Astrocyte (in vitro differentiated cells and primary cell): ENCODE measurements at regions not wholly inside any gene's neighbourhood (a gene's known extent, or its start where the extent isn't known, plus 50 kb on each side); places are given as distances from the start of the nearest gene placed in this dataset.
"Not testable (repeated sequence)": the region's sequence is repeated elsewhere in the genome, so short reads cannot be mapped to it uniquely, and the experiment has no call there.

Experiments
- CTCF ChIP-seq: IDR thresholded peaks from 2 replicates; pipeline ENCODE4 v1.5.1; 2011; ENCODE audit warnings: low read depth, mild to moderate bottlenecking, inconsistent platforms, low read length, moderate library complexity; ENCODE audit not compliant: insufficient read depth
- EZH2 ChIP-seq: IDR thresholded peaks from 2 replicates; pipeline ENCODE4 v1.6.1; 2012; ENCODE audit warnings: mild to moderate bottlenecking, low read length, inconsistent platforms; ENCODE audit not compliant: insufficient read depth

- not testable (repeated sequence) for TF ChIP-seq CTCF, EZH2
Measured at GRCh38 chr9:62802719-62803079, 1612.9 kb downstream of the SPATA31A7 start.
